H4 (cell line): ENCODE measurements at regions not wholly inside any gene's neighbourhood (a gene's known extent, or its start where the extent isn't known, plus 50 kb on each side); places are given as distances from the start of the nearest gene placed in this dataset.
"Not testable (repeated sequence)": the region's sequence is repeated elsewhere in the genome, so short reads cannot be mapped to it uniquely, and the experiment has no call there.

Experiments used
- DNase-seq: peaks from one replicate; pipeline ENCODE4 v3.0.0-alpha.2; 2015; ENCODE audit warnings: low spot score

GRCh38 chr5:121485999-121486398 is 365.7 kb upstream of the FTMT start:
- DNase-seq = not testable (repeated sequence)

- no peak for DNase-seq
Observed at GRCh38 chr5:121489972-121490371, 361.7 kb upstream of the FTMT start.

GRCh38 chr5:121497176-121497575 is 354.5 kb upstream of the FTMT start:
- no peak for DNase-seq

GRCh38 chr5:121500310-121500709 is 351.4 kb upstream of the FTMT start:
- no peak for DNase-seq

- DNase-seq = peak; percentile 25
Observed at GRCh38 chr5:121503111-121503840, 348.4 kb upstream of the FTMT start.

GRCh38 chr5:121516997-121517396 is 334.7 kb upstream of the FTMT start:
- no peak for DNase-seq

GRCh38 chr5:121525706-121526105 is 326.0 kb upstream of the FTMT start:
- DNase-seq = peak; percentile 40

GRCh38 chr5:121526908-121527307 is 324.8 kb upstream of the FTMT start:
- DNase-seq = no peak

GRCh38 chr5:121533814-121534213 is 317.9 kb upstream of the FTMT start:
- DNase-seq = no peak

- no peak for DNase-seq
Observed at GRCh38 chr5:121550989-121551388, 300.7 kb upstream of the FTMT start.

- no peak for DNase-seq
Observed at GRCh38 chr5:121559832-121560231, 291.9 kb upstream of the FTMT start.

GRCh38 chr5:121572061-121572460 is 279.6 kb upstream of the FTMT start:
- DNase-seq = no peak

- DNase-seq = no peak
Observed at GRCh38 chr5:121573721-121574382, 277.8 kb upstream of the FTMT start.

GRCh38 chr5:121581588-121581987 is 270.1 kb upstream of the FTMT start:
- no peak for DNase-seq

- DNase-seq = no peak
Observed at GRCh38 chr5:121596882-121597281, 254.8 kb upstream of the FTMT start.

GRCh38 chr5:121608826-121609225 is 242.9 kb upstream of the FTMT start:
- DNase-seq = no peak

- DNase-seq = no peak
Observed at GRCh38 chr5:121624035-121624434, 227.6 kb upstream of the FTMT start.

- peak; percentile 17 for DNase-seq
Observed at GRCh38 chr5:121628783-121629182, 222.9 kb upstream of the FTMT start.

- no peak for DNase-seq
Observed at GRCh38 chr5:121630402-121630801, 221.3 kb upstream of the FTMT start.

- DNase-seq = no peak
Observed at GRCh38 chr5:121634946-121635345, 216.7 kb upstream of the FTMT start.

GRCh38 chr5:121638126-121638525 is 213.6 kb upstream of the FTMT start:
- no peak for DNase-seq

GRCh38 chr5:121640298-121640697 is 211.4 kb upstream of the FTMT start:
- DNase-seq = no peak

GRCh38 chr5:121658221-121658620 is 193.5 kb upstream of the FTMT start:
- DNase-seq = no peak

- DNase-seq = no peak
Observed at GRCh38 chr5:121660142-121660541, 191.5 kb upstream of the FTMT start.
